Panc1 (cell line): ENCODE measurements at regions not wholly inside any gene's neighbourhood (a gene's known extent, or its start where the extent isn't known, plus 50 kb on each side); places are given as distances from the start of the nearest gene placed in this dataset.

ENCODE experiments used
- ATAC-seq: fragments of 200-7000 bp; cut with Tn5 transposase; 2 replicates; pipeline ENCODE4 v1.9.1; 2020; ENCODE audit warnings: mild to moderate bottlenecking, moderate library complexity
- BruUV-seq: library from RNA; stranded (reverse); fragments of 400-500 nt; replicated peaks from 2 replicates; lab custom pipeline; 2021; lab: Mats Ljungman, UMichigan
- CTCF ChIA-PET: fragments of 300-600 bp; sonication (Branson Sonifier 250); formaldehyde crosslinking; loops from one replicate; lab custom pipeline; 2022; ENCODE audit warnings: antibody characterized with exemption; lab: Charles Lee
- POLR2A ChIA-PET: fragments of 300-600 bp; sonication (Branson Sonifier 250); formaldehyde crosslinking; loops from one replicate; lab custom pipeline; 2022; ENCODE audit warnings: antibody characterized with exemption; lab: Charles Lee
- DNase-seq: peaks from one replicate; pipeline ENCODE4 v3.0.0-alpha.2; 2010; ENCODE audit warnings: low read depth, low spot score
- H3K27ac ChIP-seq: 2 replicates; pipeline ENCODE4 v1.5.1; 2011; ENCODE audit warnings: mild to moderate bottlenecking, low read length, inconsistent platforms
- H3K27me3 ChIP-seq: fragments of 200-500 bp; sonication (Bioruptor generic); 2 replicates; pipeline ENCODE4 v1.6.0; 2014; ENCODE audit warnings: low read length, inconsistent platforms; ENCODE audit not compliant: control insufficient read depth, insufficient read depth
- H3K36me3 ChIP-seq: fragments of 200-500 bp; sonication (Bioruptor generic); 2 replicates; pipeline ENCODE4 v1.5.1; 2014; ENCODE audit warnings: inconsistent platforms, mild to moderate bottlenecking, low read length, moderate library complexity; ENCODE audit not compliant: control insufficient read depth, insufficient read depth
- H3K4me1 ChIP-seq: 2 replicates; pipeline ENCODE4 v1.5.1; 2011; ENCODE audit warnings: inconsistent platforms, mild to moderate bottlenecking, low read length, moderate library complexity; ENCODE audit not compliant: control insufficient read depth, insufficient read depth
- H3K4me3 ChIP-seq, 2 experiments: 2 replicates each; pipeline ENCODE4 v1.5.1; 2011 to 2012; ENCODE audit warnings: low read depth in 2 of 2, low read length in 2 of 2, mild to moderate bottlenecking in 2 of 2, inconsistent platforms in 1 of 2, moderate library complexity in 1 of 2
- H3K9me3 ChIP-seq: fragments of 200-500 bp; sonication (Bioruptor generic); 2 replicates; pipeline ENCODE4 v1.5.1; 2014; ENCODE audit warnings: low read depth, mild to moderate bottlenecking, inconsistent platforms, low read length, moderate library complexity; ENCODE audit not compliant: control insufficient read depth, insufficient read depth
- POLR2AphosphoS5 ChIP-seq: IDR thresholded peaks from 2 replicates; pipeline ENCODE4 v1.6.1; 2012; ENCODE audit warnings: mild to moderate bottlenecking, low read depth, low read length, moderate library complexity
- SIN3A ChIP-seq: IDR thresholded peaks from 2 replicates; pipeline ENCODE4 v1.6.1; 2012; ENCODE audit warnings: low read depth, mild to moderate bottlenecking, low read length, moderate library complexity, borderline replicate concordance; ENCODE audit not compliant: insufficient read depth
- TCF7L2 ChIP-seq: IDR thresholded peaks from 2 replicates; pipeline ENCODE4 v1.6.1; 2011; ENCODE audit warnings: mild to moderate bottlenecking, low read depth, low read length, inconsistent platforms
- in situ Hi-C: cut with HindIII; loops from 2 replicates; pipeline ENCODE4 v1.10.0; 2016; ENCODE audit warnings: low sequenced_read_pairs, low pct_unique_long_range_greater_than_20kb
- intact Hi-C: fragments of 100-400 bp; cut with micrococcal nuclease; formaldehyde crosslinking; loops from one replicate; pipeline ENCODE4 v1.10.0; 2022; ENCODE audit not compliant: unreplicated experiment
- TF ChIP-seq, protein P1 (sequence below), 2 experiments: IDR thresholded peaks; 2 replicates each; pipeline ENCODE4 v1.6.1; 2011 to 2012; ENCODE audit warnings: low read depth in 2 of 2, control low read depth in 1 of 2, low read length in 1 of 2, mild to moderate bottlenecking in 1 of 2, moderate library complexity in 1 of 2; ENCODE audit not compliant: insufficient read depth in 1 of 2
- TF ChIP-seq, protein P2 (sequence below): fragments of 450-650 bp; IDR thresholded peaks from 2 replicates; pipeline ENCODE4 v1.5.1; 2017; ENCODE audit warnings: mild to moderate bottlenecking

DNA sequence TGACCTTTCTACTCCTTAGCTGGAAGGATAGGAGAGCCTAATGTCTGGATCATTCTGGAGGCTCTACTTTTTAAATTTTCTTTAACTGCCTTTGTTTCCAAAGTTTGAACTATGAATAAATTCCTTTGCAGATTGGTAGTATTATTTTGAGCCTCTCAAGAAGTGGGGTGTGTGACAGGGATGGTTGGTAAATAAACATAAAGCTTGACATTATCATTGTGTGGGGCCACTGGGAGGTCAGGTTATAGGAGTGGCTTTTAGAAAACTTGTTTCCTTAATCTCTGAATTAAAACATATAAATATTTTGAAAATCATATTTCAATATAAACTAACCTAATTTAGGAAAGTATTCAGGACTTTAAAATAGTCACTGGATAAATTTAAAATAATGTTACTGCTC lies 89.3 kb downstream of the OTOL1 start:
- Histone ChIP-seq H3K27me3 (no peaks in the 10 kb centered on the region), H3K9me3 (no peaks in the 10 kb centered on the region), H3K4me3 (no peak overlapping the region), H3K4me1 (no peaks in the 10 kb centered on the region), H3K27ac (no peak overlapping the region), H3K36me3 (no peaks in the 10 kb centered on the region)
- DNase-seq (no peak), ATAC-seq (no peak)
- CTCF ChIA-PET = interaction anchor here (0.5 kb wide), 1 partner anchor 567 kb away, joined by 3 read pairs; no protein-coding TSS in a partner anchor
- POLR2A ChIA-PET = interaction anchor here (0.6 kb wide), 1 partner anchor 303 kb away, joined by 3 read pairs; no protein-coding TSS in a partner anchor
- in situ Hi-C loops = no loop called here
- intact Hi-C loops = no loop called here
- TF ChIP-seq POLR2AphosphoS5 (no peak), SIN3A (no peak), TCF7L2 (no peak)
- TF ChIP-seq, protein P1, sequence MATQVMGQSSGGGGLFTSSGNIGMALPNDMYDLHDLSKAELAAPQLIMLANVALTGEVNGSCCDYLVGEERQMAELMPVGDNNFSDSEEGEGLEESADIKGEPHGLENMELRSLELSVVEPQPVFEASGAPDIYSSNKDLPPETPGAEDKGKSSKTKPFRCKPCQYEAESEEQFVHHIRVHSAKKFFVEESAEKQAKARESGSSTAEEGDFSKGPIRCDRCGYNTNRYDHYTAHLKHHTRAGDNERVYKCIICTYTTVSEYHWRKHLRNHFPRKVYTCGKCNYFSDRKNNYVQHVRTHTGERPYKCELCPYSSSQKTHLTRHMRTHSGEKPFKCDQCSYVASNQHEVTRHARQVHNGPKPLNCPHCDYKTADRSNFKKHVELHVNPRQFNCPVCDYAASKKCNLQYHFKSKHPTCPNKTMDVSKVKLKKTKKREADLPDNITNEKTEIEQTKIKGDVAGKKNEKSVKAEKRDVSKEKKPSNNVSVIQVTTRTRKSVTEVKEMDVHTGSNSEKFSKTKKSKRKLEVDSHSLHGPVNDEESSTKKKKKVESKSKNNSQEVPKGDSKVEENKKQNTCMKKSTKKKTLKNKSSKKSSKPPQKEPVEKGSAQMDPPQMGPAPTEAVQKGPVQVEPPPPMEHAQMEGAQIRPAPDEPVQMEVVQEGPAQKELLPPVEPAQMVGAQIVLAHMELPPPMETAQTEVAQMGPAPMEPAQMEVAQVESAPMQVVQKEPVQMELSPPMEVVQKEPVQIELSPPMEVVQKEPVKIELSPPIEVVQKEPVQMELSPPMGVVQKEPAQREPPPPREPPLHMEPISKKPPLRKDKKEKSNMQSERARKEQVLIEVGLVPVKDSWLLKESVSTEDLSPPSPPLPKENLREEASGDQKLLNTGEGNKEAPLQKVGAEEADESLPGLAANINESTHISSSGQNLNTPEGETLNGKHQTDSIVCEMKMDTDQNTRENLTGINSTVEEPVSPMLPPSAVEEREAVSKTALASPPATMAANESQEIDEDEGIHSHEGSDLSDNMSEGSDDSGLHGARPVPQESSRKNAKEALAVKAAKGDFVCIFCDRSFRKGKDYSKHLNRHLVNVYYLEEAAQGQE (IDR thresholded peaks at IDR 0.05; ENCODE audit: insufficient read depth in 1 of 2, low read depth in 2 of 2, low read length in 1 of 2) = no peak
- TF ChIP-seq, protein P2, sequence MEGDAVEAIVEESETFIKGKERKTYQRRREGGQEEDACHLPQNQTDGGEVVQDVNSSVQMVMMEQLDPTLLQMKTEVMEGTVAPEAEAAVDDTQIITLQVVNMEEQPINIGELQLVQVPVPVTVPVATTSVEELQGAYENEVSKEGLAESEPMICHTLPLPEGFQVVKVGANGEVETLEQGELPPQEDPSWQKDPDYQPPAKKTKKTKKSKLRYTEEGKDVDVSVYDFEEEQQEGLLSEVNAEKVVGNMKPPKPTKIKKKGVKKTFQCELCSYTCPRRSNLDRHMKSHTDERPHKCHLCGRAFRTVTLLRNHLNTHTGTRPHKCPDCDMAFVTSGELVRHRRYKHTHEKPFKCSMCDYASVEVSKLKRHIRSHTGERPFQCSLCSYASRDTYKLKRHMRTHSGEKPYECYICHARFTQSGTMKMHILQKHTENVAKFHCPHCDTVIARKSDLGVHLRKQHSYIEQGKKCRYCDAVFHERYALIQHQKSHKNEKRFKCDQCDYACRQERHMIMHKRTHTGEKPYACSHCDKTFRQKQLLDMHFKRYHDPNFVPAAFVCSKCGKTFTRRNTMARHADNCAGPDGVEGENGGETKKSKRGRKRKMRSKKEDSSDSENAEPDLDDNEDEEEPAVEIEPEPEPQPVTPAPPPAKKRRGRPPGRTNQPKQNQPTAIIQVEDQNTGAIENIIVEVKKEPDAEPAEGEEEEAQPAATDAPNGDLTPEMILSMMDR = no peak
- no TSS peak for BruUV-seq

DNA sequence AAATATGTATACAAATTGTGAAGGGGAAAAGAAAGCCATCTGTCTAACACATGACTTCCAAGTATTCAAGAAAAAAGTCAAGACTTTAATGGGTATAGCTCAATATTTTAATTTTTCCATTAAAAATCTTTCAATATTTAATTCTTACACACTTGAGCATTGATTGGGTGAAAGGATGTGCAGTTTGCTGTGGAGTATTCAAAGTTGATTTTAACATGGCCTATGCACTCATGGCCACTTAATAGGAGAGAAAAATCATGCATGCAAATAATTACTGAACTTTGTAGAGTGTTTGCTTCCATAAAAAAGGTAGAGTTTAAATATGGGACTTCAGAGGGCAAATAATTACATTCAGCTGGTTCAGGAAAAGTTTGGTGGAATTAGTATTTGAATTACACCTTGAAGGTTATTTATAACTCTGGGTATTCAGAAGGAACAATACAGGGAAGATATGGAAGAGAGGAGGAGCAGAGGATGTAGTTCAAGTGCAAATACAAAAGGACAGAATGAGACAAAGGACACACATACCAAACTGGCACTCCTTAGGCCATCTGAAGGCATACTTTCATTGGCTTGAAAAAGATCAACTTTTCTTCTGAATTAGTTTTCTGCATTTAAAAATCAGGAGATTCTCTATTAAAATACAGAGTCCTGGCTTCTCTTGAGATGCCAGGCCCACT lies 90.1 kb downstream of the OTOL1 start:
- DNase-seq (no peak), ATAC-seq (no peak)
- Histone ChIP-seq H3K36me3 (no peaks in the 10 kb centered on the region), H3K27ac (no peak overlapping the region), H3K27me3 (no peaks in the 10 kb centered on the region), H3K4me3 (no peak overlapping the region), H3K4me1 (no peaks in the 10 kb centered on the region), H3K9me3 (no peaks in the 10 kb centered on the region)
- in situ Hi-C loops (no loop called here), intact Hi-C loops (no loop called here)
- TF ChIP-seq, protein P2 = no peak
- TF ChIP-seq TCF7L2 (no peak), POLR2AphosphoS5 (no peak), SIN3A (no peak)
- TF ChIP-seq, protein P1 (IDR thresholded peaks at IDR 0.05; ENCODE audit: insufficient read depth in 1 of 2, low read depth in 2 of 2, low read length in 1 of 2) = no peak
- BruUV-seq = no TSS peak
- POLR2A ChIA-PET = no interaction called here
- CTCF ChIA-PET = no interaction called here
